HepG2 (cell line): ENCODE measurements at regions not wholly inside any gene's neighbourhood (a gene's known extent, or its start where the extent isn't known, plus 50 kb on each side); places are given as distances from the start of the nearest gene placed in this dataset.

ENCODE experiments used
- ARNT2 ChIP-seq: sonication (generic); formaldehyde crosslinking; IDR thresholded peaks from 2 replicates; pipeline ENCODE4 v1.8.0; 2022; ENCODE audit warnings: mild to moderate bottlenecking, low read depth, missing genetic modification reagents, moderate library complexity
- ATF3 ChIP-seq: sonication (generic); formaldehyde crosslinking; IDR thresholded peaks from 2 replicates; pipeline ENCODE4 v1.4.0; 2020; ENCODE audit warnings: missing genetic modification reagents
- DR1 ChIP-seq: sonication (generic); formaldehyde crosslinking; IDR thresholded peaks from 2 replicates; pipeline ENCODE4 v1.8.0; 2021; ENCODE audit warnings: mild to moderate bottlenecking, missing genetic modification reagents, inconsistent platforms
- FOXA1 ChIP-seq, 2 experiments: fragments of 450-650 bp in 1 of 2; sonication (generic) in 1 of 2; formaldehyde crosslinking in 1 of 2; IDR thresholded peaks; 2 replicates each; pipeline versions ENCODE4 v1.4.0 to v1.6.1; 2016 to 2020; ENCODE audit warnings: missing genetic modification reagents in 1 of 2
- FOXA3 ChIP-seq: IDR thresholded peaks from 2 replicates; pipeline ENCODE4 v1.6.1; 2016; ENCODE audit warnings: missing genetic modification reagents, missing compliant biosample characterization
- GABPA ChIP-seq, 2 experiments: IDR thresholded peaks; 2 replicates each; pipeline ENCODE4 v1.6.1; 2011 to 2016; ENCODE audit warnings: low read depth in 2 of 2, low read length in 1 of 2, missing biosample characterization in 1 of 2, missing genetic modification characterization in 1 of 2
- HDAC1 ChIP-seq: sonication (generic); formaldehyde crosslinking; IDR thresholded peaks from 2 replicates; pipeline ENCODE4 v1.5.1; 2020; ENCODE audit warnings: mild to moderate bottlenecking, missing genetic modification reagents
- HNRNPK ChIP-seq: fragments of 200-400 bp; formaldehyde crosslinking; IDR thresholded peaks from 2 replicates; pipeline ENCODE4 v1.6.1; 2018; ENCODE audit warnings: low read length, low read depth, moderate library complexity, mild to moderate bottlenecking; ENCODE audit not compliant: poor library complexity, severe bottlenecking
- JARID2 ChIP-seq: sonication (generic); formaldehyde crosslinking; IDR thresholded peaks from 2 replicates; pipeline ENCODE4 v1.8.1; 2023; ENCODE audit warnings: missing genetic modification reagents, inconsistent platforms; ENCODE audit not compliant: insufficient replicate concordance
- KDM1A ChIP-seq: IDR thresholded peaks from 2 replicates; pipeline ENCODE4 v1.6.1; 2016; ENCODE audit warnings: missing compliant biosample characterization
- KLF15 ChIP-seq: sonication (generic); formaldehyde crosslinking; IDR thresholded peaks from 2 replicates; pipeline ENCODE4 v1.8.1; 2023; ENCODE audit warnings: borderline replicate concordance, mild to moderate bottlenecking, inconsistent platforms, missing genetic modification reagents, mixed read lengths
- PCBP2 ChIP-seq: fragments of 200-400 bp; formaldehyde crosslinking; optimal IDR thresholded peaks from 2 replicates; pipeline ENCODE3; 2018; ENCODE audit warnings: low read length, low read depth; ENCODE audit not compliant: poor library complexity, severe bottlenecking
- PRPF4 ChIP-seq: fragments of 200-400 bp; formaldehyde crosslinking; IDR thresholded peaks from 2 replicates; pipeline ENCODE4 v1.6.1; 2016; ENCODE audit warnings: low read length, low read depth; ENCODE audit not compliant: poor library complexity, severe bottlenecking
- SCMH1 ChIP-seq: sonication (generic); formaldehyde crosslinking; IDR thresholded peaks from 2 replicates; pipeline ENCODE4 v1.9.0; 2021; ENCODE audit warnings: missing genetic modification reagents, mild to moderate bottlenecking, borderline replicate concordance
- SMC3 ChIP-seq: IDR thresholded peaks from 2 replicates; pipeline ENCODE4 v1.6.1; 2011; ENCODE audit warnings: low read length, improper control_type of control experiment
- SRSF4 ChIP-seq: fragments of 200-400 bp; formaldehyde crosslinking; IDR thresholded peaks from one replicate; pipeline ENCODE4 v1.6.1; 2018; ENCODE audit warnings: mild to moderate bottlenecking, low read depth, low read length, moderate library complexity; ENCODE audit not compliant: poor library complexity, severe bottlenecking
- YEATS4 ChIP-seq: sonication (generic); formaldehyde crosslinking; IDR thresholded peaks from 2 replicates; pipeline ENCODE4 v1.4.0; 2020; ENCODE audit warnings: missing genetic modification reagents, borderline replicate concordance
- ZBTB1 ChIP-seq: sonication (generic); formaldehyde crosslinking; IDR thresholded peaks from 2 replicates; pipeline ENCODE4 v1.4.0; 2020; ENCODE audit warnings: missing genetic modification reagents, borderline replicate concordance
- ZNF24 ChIP-seq: fragments of 450-650 bp; IDR thresholded peaks from 2 replicates; pipeline ENCODE4 v1.6.1; 2017; ENCODE audit warnings: antibody characterized with exemption, mild to moderate bottlenecking
- ZNF256 ChIP-seq: sonication (generic); formaldehyde crosslinking; conservative IDR thresholded peaks from 2 replicates; pipeline ENCODE4 v1.4.0; 2020; ENCODE audit warnings: missing genetic modification reagents
- ZNF513 ChIP-seq: sonication (generic); formaldehyde crosslinking; conservative IDR thresholded peaks from 2 replicates; pipeline ENCODE4 v1.5.0; 2020; ENCODE audit warnings: missing genetic modification reagents
- ZNF530 ChIP-seq: sonication (generic); formaldehyde crosslinking; IDR thresholded peaks from 2 replicates; pipeline ENCODE4 v1.5.0; 2020; ENCODE audit warnings: low read depth, mild to moderate bottlenecking, missing genetic modification reagents
- ZNF546 ChIP-seq: sonication (generic); formaldehyde crosslinking; conservative IDR thresholded peaks from 2 replicates; pipeline ENCODE4 v1.8.1; 2023; ENCODE audit warnings: mild to moderate bottlenecking, missing genetic modification reagents
- ZNF556 ChIP-seq: sonication (generic); formaldehyde crosslinking; IDR thresholded peaks from 2 replicates; pipeline ENCODE4 v1.4.0; 2020; ENCODE audit warnings: mild to moderate bottlenecking, missing genetic modification reagents, borderline replicate concordance
- ZNF687 ChIP-seq: sonication (generic); formaldehyde crosslinking; IDR thresholded peaks from 2 replicates; pipeline ENCODE4 v1.5.1; 2020; ENCODE audit warnings: mild to moderate bottlenecking, missing genetic modification reagents, moderate library complexity
- ZNF776 ChIP-seq: sonication (generic); formaldehyde crosslinking; IDR thresholded peaks from 2 replicates; pipeline ENCODE4 v1.4.0; 2020; ENCODE audit warnings: mild to moderate bottlenecking, missing genetic modification reagents

GRCh38 chr12:115794659-115795081 is 482.8 kb downstream of the MED13L start (continued):
- no peak for TF ChIP-seq PCBP2
- no peak for TF ChIP-seq ZBTB1 (CRISPR knock-in tag)
- no peak for TF ChIP-seq GABPA (IDR thresholded peaks at IDR 0.05; ENCODE audit: low read depth, low read length)
- no peak for TF ChIP-seq GABPA (CRISPR knock-in tag; IDR thresholded peaks at IDR 0.05; ENCODE audit: low read depth)
- TF ChIP-seq ZNF530 = no peak
- TF ChIP-seq ZNF24 = no peak
- no peak for TF ChIP-seq ZNF776 (CRISPR knock-in tag)
- TF ChIP-seq KDM1A (CRISPR knock-in tag) = peak; percentile 33; the same call in 1 of the 2 replicates
- no peak for TF ChIP-seq SRSF4
- no peak for TF ChIP-seq ARNT2 (CRISPR knock-in tag)
- no peak for TF ChIP-seq HNRNPK
- peak; percentile 20; the same call in 1 of the 2 replicates for TF ChIP-seq SMC3
- no peak for TF ChIP-seq DR1 (CRISPR knock-in tag)
- TF ChIP-seq HDAC1 (CRISPR knock-in tag) = no peak
- TF ChIP-seq SCMH1 (CRISPR knock-in tag) = no peak
- no peak for TF ChIP-seq ZNF256 (CRISPR knock-in tag)
- no peak for TF ChIP-seq ZNF513 (CRISPR knock-in tag)
- TF ChIP-seq FOXA1 (IDR thresholded peaks at IDR 0.05) = no peak
- peak; percentile 70 for TF ChIP-seq FOXA1 (CRISPR knock-in tag; IDR thresholded peaks at IDR 0.05)
- no peak for TF ChIP-seq PRPF4
- peak; percentile 61 for TF ChIP-seq FOXA3
- no peak for TF ChIP-seq YEATS4 (CRISPR knock-in tag)
- TF ChIP-seq ATF3 = no peak
- TF ChIP-seq ZNF687 (CRISPR knock-in tag) = no peak
- no peak for TF ChIP-seq KLF15 (CRISPR knock-in tag)
- TF ChIP-seq JARID2 (CRISPR knock-in tag) = no peak
- no peak for TF ChIP-seq ZNF556 (CRISPR knock-in tag)
- no peak for TF ChIP-seq ZNF546 (CRISPR knock-in tag)
